ENCODE measurements at regions not wholly inside any gene's neighbourhood (a gene's known extent, or its start where the extent isn't known, plus 50 kb on each side); places are given as distances from the start of the nearest gene placed in this dataset.

DNA sequence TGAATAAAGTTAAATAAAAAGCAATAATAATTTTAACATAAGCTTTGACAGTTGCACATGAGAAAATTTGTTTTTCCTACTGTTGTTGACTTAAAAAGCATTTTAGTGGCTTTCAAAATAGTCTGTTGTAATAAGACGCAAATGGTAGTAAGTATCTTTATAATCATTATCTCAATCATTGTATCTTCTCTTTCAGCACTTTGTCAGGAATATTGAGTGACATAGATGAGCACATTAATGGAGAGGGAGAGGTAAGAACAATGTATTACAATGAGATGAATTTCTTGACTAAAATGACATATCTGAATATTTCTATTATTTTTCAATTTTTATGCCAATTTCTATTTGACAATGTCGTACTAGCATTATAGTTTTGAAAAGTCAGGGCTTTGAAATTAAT, 193.9 kb upstream of the MRPS30 start:
- intact Hi-C loops (cut with DNase I) = no loop called here
- no peak for TF ChIP-seq EP300 (IDR thresholded peaks at IDR 0.05)
- no peak for TF ChIP-seq POLR2A (IDR thresholded peaks at IDR 0.05; ENCODE audit: low read depth)
- TF ChIP-seq, protein P1, sequence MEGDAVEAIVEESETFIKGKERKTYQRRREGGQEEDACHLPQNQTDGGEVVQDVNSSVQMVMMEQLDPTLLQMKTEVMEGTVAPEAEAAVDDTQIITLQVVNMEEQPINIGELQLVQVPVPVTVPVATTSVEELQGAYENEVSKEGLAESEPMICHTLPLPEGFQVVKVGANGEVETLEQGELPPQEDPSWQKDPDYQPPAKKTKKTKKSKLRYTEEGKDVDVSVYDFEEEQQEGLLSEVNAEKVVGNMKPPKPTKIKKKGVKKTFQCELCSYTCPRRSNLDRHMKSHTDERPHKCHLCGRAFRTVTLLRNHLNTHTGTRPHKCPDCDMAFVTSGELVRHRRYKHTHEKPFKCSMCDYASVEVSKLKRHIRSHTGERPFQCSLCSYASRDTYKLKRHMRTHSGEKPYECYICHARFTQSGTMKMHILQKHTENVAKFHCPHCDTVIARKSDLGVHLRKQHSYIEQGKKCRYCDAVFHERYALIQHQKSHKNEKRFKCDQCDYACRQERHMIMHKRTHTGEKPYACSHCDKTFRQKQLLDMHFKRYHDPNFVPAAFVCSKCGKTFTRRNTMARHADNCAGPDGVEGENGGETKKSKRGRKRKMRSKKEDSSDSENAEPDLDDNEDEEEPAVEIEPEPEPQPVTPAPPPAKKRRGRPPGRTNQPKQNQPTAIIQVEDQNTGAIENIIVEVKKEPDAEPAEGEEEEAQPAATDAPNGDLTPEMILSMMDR (IDR thresholded peaks at IDR 0.05) = no peak
- TF ChIP-seq POLR2AphosphoS5 (IDR thresholded peaks at IDR 0.05) = no peak
- H3K9me3 ChIP-seq = no peaks in the 10 kb centered on the region
- no peaks in the 10 kb centered on the region for H3K4me1 ChIP-seq
- 86% methylated on average over 2 of the region's 2 CpGs for WGBS
- no peaks in the 10 kb centered on the region for H3K36me3 ChIP-seq
- H3K27me3 ChIP-seq = no peaks in the 10 kb centered on the region
- H3K27ac ChIP-seq (replicated peaks in 1 of 4) = no peak overlapping the region
- no peak overlapping the region for H3K4me3 ChIP-seq
- DNase-seq (ENCODE audit: extremely low spot score) = no peak

DNA sequence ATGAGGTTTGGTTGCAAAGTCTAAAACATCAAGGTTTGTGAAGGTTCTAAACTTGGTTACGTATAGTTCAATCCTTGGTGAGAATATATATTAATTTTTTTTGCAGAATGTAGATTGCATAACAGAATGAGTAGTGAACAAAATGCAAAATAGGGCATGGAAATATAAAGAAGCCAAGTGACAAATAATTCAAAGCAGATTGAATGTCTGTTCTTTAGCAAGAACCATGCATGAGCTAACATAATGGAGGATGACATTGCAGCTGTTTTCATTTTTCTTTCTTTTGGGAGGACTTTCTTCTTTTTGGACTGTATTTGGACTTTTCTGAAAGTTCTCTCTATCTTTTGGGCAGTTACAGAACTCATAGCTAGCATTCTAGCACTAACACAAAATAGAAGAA, 194.8 kb upstream of the MRPS30 start:
- Histone ChIP-seq H3K27me3 (no peaks in the 10 kb centered on the region), H3K4me3 (no peak overlapping the region), H3K4me1 (no peaks in the 10 kb centered on the region), H3K9me3 (no peaks in the 10 kb centered on the region), H3K36me3 (no peaks in the 10 kb centered on the region), H3K27ac (replicated peaks in 1 of 4) (no peak overlapping the region)
- intact Hi-C loops (cut with DNase I) = no loop called here
- 85% methylated on average over 1 of the region's 1 CpG for WGBS
- TF ChIP-seq EP300 (IDR thresholded peaks at IDR 0.05) (no peak), POLR2A (IDR thresholded peaks at IDR 0.05; ENCODE audit: low read depth) (no peak), POLR2AphosphoS5 (IDR thresholded peaks at IDR 0.05) (no peak)
- TF ChIP-seq, protein P1 (IDR thresholded peaks at IDR 0.05) = no peak
- DNase-seq (ENCODE audit: extremely low spot score) = no peak

DNA sequence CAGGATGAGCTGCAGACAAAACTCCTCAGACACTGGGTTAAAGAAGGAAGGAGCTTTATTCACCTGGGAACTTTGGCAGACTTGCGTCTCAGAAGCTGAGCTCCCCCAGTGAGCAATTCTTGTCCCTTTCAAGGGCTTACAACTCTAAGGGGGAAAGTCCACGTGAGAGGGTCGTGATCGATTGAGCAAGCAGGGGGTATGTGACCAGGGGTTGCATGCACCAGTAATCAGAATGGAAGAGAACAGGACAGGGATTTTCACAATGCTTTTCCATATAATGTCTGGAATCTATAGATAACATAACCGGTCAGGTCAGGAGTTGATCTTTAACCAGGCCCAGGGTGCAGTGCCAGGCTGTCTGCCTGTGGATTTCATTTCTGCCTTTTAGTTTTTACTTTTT, 202.8 kb upstream of the MRPS30 start:
- Histone ChIP-seq H3K27me3 (no peaks in the 10 kb centered on the region), H3K9me3 (no peaks in the 10 kb centered on the region), H3K4me1 (no peaks in the 10 kb centered on the region), H3K36me3 (no peaks in the 10 kb centered on the region), H3K27ac (replicated peaks in 1 of 4) (no peak overlapping the region), H3K4me3 (no peak overlapping the region)
- 96% methylated on average over 5 of the region's 5 CpGs for WGBS
- intact Hi-C loops (cut with DNase I) = no loop called here
- DNase-seq (ENCODE audit: extremely low spot score) = no peak
- no peak for TF ChIP-seq POLR2A (IDR thresholded peaks at IDR 0.05; ENCODE audit: low read depth)
- TF ChIP-seq POLR2AphosphoS5 (IDR thresholded peaks at IDR 0.05) = no peak
- TF ChIP-seq, protein P1 (IDR thresholded peaks at IDR 0.05) = no peak
- no peak for TF ChIP-seq EP300 (IDR thresholded peaks at IDR 0.05)

GRCh38 chr5:44603496-44604272, 205.1 kb upstream of the MRPS30 start:
- no peaks in the 10 kb centered on the region for H3K27me3 ChIP-seq
- no peak for DNase-seq (ENCODE audit: extremely low spot score)
- H3K4me3 ChIP-seq = no peak overlapping the region
- WGBS = 90% methylated on average over 6 of the region's 8 CpGs
- no peaks in the 10 kb centered on the region for H3K36me3 ChIP-seq
- H3K27ac ChIP-seq (replicated peaks in 1 of 4) = no peak overlapping the region
- H3K9me3 ChIP-seq = no peaks in the 10 kb centered on the region
- intact Hi-C loops (cut with DNase I) = no loop called here
- TF ChIP-seq EP300 (IDR thresholded peaks at IDR 0.05) = no peak
- TF ChIP-seq, protein P1 (IDR thresholded peaks at IDR 0.05) = no peak
- no peak for TF ChIP-seq POLR2A (IDR thresholded peaks at IDR 0.05; ENCODE audit: low read depth)
- TF ChIP-seq POLR2AphosphoS5 (IDR thresholded peaks at IDR 0.05) = no peak
- no peaks in the 10 kb centered on the region for H3K4me1 ChIP-seq

- H3K9me3 ChIP-seq = no peaks in the 10 kb centered on the region
- H3K36me3 ChIP-seq = no peaks in the 10 kb centered on the region
- intact Hi-C loops (cut with DNase I) = no loop called here
- H3K27me3 ChIP-seq = no peaks in the 10 kb centered on the region
- H3K27ac ChIP-seq (replicated peaks in 1 of 4) = no peak overlapping the region
- WGBS = 64% methylated on average over 6 of the region's 6 CpGs
- H3K4me1 ChIP-seq = no peaks in the 10 kb centered on the region
- DNase-seq (ENCODE audit: extremely low spot score) = no peak
- TF ChIP-seq, protein P1 (IDR thresholded peaks at IDR 0.05) = no peak
- TF ChIP-seq POLR2AphosphoS5 (IDR thresholded peaks at IDR 0.05) = no peak
- H3K4me3 ChIP-seq = no peak overlapping the region
Observed at GRCh38 chr5:44574678-44575077, 185.5 kb upstream of the FGF10 start.

Data from esophagus muscularis mucosa (tissue), 4 donors.